ENCODE measurements at regions not wholly inside any gene's neighbourhood (a gene's known extent, or its start where the extent isn't known, plus 50 kb on each side); places are given as distances from the start of the nearest gene placed in this dataset.
A peak's percentile ranks its signal among the peaks of the same experiment; 100 is the strongest.

DNA sequence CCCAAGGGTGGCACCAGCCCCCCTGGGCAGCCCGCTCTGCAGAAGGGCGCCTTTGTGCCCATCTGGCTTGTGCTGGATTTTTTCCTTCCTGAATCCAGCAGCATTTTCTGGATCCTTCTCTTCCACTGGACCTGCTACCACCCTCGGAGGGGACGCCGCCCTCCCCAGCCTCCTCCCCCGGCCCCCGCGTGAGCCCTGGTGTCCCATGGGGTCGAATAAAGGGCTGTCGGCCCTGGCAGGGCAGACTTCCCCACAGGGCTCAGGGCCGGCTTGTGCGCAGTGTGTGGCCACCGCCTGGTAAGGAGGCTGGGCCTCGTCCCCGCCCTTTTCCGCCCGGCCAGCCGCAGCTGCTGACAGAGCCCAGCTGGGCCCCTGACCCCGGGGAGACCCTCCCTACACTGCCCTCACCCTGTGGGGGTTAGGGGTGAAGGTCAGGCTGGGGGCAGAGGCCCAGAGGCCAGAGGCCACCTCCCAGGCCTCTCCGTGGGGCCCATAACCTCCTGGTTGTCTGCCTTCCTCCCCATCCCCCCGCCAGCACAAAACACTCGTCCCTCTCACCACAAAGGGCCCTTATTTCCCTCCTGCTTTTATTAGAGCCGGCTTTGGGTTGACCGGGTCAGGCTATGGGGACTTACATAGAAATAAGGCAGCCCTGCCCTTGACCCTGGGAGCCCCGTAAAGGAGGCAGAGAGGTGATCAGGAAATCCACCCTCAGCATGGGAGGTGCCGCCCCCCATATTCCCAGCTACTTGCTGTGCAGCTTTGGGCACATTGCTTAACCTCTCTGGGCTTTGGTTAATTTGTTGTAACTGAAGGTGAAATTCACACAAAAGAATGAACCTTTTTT is 179.3 kb upstream of the CIBAR2 start:
- DNase-seq (ENCODE audit: low spot score) = peak; percentile 83

DNA sequence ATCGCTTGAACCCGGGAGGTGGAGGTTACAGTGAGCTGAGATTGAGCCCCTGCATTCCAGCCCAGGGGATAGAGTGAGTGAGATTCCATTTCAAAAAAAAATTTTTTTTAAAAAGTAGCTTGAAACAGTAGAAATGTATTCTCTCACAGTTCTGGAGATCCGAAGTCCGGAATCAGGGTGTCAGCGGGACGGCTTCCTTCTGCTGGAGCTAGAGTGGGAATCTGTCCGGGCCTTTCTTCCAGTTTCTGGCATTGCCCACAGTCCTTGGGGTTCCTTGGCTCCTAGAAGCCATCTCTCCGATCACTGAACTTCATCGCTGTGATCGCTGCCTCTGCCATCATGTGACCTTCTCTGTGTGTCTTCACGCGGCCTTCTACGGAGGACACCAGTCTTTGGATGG is 181.2 kb upstream of the CIBAR2 start:
- DNase-seq (ENCODE audit: low spot score) = no peak

DNA sequence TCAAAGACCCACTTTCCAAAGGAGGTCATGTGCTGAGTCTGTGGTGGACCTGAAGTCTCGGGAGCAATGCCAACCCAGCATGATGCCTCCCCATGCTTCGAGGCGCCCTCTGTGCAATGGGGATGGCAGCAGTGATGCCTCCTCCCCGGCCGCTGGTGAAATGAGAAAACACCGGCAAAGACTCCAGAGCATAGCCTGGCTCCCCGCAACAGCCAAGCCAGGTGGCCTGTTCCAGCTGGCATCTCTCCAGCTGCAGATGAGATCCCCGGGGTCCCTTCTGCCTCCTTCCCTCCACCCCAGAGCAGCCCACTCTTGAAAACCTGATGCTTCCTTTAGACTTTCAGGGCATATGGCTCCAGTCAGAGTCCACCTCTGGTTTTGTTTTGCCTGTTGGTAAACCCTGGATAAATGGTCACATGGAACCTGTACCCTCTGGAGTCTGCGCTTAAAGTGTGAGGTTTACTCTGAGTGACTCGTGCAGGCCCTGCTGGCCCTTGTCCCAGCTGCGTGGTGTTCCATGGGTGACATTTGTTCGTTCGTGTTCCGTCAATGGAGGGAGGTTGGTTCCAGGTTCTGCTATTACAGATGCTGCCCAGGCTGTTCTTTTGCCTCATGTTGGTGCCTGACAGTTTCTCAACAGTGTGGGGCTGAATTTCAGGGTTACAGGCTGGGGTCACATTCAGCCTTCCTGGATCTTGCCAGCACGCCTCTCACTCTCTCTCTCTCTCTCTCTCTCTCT is 181.8 kb upstream of the CIBAR2 start:
- no peak for DNase-seq (ENCODE audit: low spot score)

DNA sequence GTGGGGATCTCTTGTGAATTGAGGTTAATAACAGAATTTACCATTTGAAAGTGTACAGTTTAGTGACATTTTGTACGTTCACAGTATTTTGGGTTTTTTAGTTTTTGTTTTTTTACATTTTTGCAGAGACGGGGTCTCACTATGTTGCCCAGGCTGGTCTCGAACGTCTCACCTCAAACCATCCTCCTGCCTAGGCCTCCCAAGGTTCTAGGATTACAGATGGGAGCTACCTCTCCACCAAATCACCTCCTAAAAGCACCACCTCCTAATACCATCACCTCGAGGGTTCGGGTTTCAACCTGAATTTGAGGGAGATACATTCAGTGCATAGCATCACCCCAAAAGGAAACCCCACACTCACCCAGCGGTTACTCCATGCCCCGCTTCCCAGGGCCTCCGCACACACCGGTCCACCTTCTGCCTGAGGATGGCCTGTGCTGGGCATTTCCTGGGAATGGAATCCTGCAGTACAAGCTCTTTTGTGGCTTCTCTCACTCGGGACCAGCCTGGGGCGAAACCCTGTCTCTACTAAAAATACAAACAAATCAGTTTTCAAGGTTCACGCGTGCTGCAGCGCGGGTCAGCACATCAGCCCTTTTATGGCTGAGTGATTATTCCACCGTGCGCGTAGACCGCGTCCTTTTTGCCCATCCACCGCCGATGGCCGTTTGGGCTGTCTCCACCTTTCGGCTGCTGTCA is 182.7 kb upstream of the CIBAR2 start:
- no peak for DNase-seq (ENCODE audit: low spot score)

DNA sequence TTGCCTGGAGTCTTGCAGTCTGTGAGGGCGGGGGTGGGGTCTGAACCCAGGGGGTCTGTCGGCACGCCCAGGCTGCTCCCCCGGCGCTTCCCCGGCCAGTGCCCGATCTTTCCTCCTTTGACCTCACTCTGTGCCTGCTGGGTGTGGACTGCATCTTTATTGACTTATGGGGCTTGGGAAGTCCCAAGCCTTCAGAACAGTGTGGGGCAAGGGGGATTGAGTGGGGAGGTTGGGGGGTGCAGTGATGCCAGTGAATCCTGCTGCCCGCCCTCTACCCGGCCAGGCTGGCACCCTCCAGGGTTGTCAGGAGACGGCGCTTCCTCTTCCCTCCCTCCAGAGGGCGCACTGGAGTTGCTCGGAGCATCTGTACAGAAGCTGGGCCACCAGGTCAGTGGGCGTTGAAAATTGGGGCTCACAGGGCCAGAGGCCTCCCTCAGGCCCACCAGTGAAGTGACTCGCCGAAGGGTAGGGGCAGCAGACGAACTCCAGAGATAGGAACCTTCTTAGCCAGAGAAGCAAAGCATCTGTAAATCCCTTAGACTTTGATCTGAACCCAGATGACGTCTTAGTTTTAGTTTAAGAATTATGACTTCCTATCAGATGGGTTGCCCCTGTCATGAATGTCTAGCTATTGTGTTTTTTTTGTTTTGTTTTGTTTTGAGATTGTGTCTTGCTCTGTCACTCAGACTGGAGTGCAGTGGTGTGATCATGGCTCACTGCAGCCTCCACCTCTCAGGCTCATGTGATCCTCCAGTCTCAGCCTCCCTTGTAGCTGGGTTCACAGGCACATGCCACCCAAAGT is 184.8 kb upstream of the CIBAR2 start:
- DNase-seq (ENCODE audit: low spot score) = peak; percentile 62

DNA sequence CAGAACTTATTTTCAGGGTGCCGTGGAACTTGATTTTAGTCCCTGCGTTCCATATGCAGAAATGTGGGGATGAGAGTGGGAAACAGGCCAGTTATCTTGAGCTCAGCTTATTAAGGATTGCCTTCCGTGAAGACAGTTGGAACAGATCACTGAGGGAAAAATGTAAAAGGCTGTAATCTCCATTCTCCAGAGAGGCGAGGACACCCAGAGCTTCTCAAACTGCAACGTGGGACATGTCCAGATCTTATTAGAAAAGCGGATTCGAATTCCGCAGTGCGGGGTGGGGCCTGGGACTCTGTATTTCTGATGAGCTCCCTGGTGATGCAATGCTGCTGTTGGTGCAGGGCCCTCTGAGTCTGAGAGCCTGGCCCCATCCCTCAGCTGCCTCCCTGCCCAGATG is 185.6 kb upstream of the CIBAR2 start:
- no peak for DNase-seq (ENCODE audit: low spot score)

DNA sequence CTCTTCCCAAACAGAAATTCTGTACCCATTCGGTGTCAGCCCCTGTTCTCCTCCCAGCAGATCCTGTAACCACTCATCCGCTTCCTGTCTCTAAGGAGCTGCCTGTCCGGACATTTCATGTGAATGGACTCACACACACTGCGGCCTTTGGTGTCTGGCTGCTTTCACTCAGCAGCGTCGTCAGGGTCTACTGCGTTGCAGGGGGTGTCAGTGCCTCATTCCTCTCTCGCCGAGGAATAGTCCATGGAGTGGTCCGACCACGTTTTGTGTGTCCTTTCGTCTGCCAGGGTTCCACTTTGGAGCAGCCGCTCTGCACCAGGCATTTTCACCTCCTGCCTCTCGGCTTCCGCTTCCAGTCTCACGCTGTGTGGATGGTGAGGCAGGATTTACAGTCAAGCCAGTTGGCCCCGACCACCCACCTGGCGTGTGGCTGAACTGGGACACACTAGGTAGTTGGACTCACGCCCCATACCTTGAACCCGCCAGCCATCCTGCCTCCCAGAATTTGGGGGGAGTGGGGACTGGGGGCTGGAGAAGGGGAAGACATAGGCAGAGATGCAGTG is 188.2 kb upstream of the CIBAR2 start:
- DNase-seq (ENCODE audit: low spot score) = no peak

DNA sequence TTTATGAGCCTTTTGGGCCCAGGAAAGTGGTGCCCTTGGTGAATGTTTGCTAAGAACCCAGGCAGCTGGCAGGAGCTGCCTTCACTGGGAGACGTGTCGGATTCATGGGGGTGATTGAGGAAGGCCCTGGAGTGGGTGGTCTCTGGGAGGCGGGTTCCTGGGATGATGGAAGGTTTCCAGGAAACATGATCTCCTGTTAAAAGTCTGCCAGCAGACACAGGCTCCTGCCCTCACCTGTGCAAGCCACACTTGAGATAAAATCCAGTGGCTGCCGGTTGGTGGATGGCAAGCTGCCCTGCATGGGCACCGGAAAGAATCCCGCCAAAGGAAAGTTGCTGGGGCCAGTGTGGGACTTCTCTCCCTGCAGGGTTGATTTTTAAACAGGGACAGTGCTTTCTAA is 189.0 kb upstream of the CIBAR2 start:
- no peak for DNase-seq (ENCODE audit: low spot score)

DNA sequence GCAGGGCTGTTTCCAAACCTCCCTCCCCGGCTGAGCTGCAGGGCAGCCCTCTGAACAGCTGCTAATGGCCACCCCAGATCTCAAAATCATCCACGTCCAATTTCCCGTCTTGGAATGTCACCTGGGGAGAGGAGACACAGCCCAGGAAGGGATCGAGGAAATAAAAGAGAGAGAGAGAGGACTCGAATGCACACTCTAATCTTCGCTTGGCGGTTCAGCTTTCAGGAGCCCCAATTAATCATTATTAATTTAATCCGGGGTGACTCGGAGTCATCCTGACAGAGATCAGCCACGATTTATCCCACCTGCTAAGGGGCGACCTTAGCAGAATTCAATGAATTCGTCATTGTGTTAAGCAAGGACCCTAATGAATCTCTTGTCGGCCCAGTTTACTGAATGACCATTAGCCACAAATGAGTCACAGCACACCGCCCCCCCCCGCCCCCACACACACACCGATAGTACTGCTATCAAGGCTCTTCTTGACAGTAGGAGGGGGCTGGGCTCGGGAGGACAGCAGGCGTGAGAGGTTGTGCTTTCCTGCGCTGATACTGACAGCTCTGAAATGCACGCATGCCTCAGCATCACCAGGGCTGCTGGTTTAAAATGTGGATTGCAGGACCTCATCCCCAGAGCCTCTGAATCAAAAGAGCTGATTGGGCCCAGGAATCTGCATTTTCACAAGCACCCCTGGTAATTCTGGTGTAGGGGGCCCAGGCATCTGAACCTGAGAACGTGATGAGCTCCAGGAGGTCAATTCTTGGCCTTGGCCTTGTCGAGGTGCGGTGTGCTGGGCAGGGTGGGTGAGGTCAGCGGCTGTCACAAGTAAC is 190.0 kb upstream of the CIBAR2 start:
- no peak for DNase-seq (ENCODE audit: low spot score)

DNA sequence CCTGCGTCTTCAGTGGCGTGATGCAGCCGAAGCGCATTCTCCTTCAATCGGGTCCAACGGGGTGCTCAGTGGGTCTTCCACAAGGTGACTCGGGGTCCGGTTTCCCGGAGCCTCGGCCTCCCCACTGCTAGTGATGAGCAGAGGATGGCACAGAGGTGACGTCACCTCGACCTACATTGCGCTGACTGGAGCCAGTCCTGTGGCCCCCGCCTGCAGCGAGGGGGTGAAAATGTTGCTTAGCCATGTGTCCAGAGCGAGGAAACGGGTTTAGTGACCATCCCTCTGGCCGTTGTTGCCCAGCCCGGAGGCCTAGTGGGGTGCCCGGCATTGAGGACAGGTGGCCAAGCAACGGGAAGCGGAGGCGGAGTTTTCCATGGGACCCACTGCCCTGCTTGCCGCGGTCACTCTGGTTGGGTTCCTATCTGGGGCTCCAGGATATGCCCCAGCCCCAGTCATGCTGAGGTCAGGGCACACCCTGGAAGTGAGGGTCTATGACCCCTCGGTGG is 190.6 kb upstream of the CIBAR2 start:
- DNase-seq (ENCODE audit: low spot score) = no peak

DNA sequence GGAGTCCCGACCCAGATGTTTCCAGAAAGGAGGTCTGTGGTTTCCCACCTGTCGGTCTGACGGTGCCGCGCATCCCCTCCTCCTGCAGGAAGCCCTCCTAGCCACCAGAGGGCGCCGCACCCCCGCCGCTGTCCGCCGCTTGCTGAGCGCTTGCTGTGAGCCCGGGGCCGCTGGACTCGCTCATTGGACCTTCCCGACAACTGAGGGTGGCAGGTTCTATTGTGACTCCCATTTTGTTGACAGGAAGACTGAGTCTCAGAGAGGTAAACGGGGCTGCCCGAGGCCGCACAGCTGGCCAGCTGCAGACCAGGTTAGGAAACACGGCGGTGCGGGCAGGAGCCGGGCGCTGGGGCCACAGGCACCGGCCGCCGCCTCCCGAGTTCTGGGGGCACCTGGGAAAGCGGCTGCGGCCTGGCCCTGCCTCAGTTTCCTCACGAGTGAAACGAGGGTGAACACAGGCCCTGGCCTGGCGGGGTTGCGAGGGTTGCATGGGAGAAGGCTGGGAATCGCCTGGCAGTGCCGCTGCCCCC is 191.1 kb upstream of the CIBAR2 start:
- peak; percentile 59 for DNase-seq (ENCODE audit: low spot score)

DNA sequence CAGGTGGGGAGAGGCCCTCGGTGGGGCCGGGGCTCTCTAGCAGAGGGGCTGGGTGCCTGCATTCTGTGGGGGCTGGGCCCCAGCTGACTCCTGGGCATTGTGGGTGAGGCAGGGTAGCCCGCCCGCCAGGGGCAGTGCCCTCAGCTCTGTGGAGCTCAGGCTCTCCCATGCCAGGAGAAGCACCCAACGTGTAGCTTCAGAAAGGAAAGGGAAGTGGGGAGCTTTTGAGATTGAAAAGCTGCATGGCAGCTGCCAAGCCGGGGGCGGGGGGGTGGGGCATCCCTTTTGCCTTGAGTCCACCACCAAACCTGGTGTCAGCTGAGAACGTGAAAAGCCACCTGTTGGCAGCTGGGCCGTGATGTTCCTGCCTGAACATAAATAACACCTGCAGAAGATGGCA is 192.1 kb upstream of the CIBAR2 start:
- no peak for DNase-seq (ENCODE audit: low spot score)

DNA sequence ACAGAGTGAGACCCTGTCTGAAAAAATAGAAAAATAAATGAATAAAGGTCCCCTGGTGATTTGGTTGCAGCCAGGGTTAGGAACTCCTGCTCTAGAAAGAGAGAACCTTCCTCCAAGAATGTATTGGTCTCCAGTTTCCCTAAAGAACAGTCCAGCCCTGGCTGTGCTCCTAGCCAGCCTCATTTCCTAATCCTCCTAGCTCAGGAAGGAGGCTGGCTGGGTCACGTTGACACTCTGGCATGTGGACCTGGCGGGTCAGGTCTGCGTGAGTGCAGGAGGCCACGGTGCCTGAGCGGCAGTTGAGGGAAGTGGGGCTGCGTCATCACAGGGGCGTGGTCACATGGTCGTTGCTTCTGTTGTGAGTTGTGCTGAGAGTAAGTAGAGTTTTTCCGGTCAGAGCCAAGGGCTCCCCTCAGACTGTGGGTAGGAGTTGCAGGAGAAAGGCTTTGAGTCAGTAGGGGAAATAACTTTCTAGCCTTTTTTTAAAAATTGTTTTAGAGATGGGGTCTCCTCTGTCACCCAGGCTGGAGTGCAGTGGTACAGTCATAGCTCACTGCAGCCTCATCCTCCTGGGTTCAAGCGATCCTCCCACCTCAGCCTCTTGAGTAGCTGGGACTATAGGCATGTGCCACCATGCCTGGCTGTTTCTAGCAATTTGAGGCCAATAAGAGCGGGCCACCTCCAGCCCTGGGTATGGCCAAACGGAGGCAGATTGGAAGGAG is 194.0 kb upstream of the CIBAR2 start:
- DNase-seq (ENCODE audit: low spot score) = peak; percentile 85

DNA sequence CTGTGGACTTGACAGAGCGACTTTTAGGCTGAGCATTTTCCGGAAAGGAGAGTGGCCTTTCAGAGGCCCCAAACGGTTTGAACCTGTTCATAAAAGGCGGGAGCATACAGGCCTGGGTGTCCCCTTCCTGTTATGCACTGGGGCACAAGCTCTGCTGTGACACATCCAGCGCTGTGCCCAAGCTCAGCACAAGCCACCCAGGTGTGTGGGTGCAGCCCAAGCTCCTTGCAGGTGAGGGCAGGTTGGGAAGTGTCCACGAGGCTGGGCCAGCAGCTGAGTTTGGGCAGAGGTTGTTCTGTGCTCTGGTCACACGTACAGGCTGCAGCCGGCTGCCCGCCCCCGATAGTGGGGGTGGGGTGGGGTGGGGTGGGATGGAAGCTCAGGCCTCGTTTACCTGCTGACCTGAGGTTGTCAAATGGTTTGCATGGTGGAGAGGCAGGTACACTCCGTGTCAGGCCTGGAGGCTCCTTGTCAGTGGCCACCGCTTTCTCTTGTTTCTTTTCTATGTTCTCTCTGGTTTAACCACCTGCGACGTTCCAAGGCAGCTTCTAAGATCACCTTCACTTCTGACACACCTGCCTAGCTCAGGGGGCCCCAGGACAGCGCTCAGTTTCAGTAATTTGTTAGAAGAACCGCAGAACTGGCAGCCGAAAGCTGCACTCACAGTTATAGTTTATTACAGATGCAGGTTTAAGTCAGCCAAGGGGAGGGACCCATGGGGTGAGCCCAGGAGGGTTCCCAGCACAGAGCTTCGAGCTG is 194.7 kb upstream of the CIBAR2 start:
- DNase-seq (ENCODE audit: low spot score) = no peak

DNA sequence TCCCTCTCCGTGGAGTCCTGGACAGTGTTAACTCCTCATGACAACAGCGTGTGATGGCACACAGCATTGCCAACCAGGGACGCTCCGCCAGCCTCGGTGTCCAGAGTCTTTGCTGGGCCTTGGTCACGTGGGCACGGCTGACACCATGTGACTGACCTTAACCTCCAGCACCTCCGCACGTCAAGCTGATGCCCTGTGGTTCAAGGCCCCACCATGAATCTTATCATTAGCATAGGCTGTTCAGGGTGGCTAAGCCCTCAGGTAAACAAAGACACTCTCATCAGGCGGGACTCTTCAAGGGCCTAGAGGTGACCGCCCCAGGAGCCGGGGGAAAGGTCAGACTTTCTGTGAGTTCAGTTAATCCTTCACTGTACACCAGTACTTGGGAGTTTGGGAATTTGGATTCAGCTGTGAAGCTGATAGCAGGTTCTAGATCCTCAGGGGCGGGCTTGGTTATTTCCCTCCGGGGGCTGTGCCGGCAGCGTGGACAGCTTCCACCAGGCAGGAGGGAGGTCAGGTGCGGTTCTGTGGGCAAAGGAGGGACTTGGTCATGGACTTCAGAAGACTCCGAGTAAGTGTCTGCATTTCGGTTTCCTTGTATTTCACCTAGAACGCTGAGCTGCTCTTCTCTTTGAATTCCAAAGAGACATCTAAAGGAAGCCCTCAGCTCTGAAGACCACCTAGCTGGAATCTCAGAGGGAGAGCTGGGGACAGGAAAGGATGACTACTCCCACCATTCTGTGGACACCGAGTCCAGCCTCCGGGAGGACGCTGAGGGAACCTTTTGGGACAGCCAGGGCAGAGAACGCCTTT is 195.5 kb upstream of the CIBAR2 start:
- no peak for DNase-seq (ENCODE audit: low spot score)

DNA sequence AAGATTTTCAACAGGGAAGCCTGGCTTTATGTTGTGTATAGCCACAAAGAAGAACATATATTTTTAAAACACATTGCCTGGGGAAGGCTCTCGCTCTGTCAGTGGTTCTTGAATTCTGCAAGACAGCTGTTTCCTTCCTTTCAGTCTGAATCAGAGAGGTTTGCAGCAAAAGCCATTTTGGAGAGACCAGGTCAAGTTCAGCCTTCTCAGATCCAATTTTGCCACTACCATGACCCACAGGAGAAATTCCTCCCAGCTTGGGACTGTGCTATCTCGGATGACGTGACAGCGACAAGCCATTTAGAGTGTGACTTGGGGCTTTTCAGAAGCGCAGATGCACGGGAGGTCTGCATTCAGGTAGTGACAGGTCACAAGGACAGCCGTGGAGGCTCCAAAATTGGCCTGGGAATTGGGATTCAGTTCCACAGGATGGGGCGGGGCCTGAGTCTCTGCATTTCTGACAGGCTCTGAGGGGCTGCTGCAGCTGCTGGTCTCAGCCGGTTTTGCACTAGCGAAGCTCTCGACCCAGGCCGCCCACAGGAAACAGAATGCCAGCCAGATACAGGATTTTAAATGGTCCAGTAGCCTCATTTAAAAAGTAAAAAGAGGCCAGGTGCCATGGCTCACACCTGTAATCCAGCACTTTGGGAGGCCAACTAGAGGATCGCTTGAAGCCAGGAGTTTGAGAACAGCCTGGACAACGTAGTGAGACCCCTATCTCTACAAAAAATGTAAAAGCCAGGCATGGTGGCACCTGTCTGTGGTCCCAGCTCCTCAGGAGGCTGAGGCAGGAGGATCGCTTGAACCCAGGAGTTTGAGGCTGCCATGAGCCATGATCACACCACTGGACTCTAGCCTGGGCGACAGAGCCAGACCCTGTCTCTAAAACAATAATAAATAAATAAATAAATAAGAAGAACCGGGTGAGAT is 196.6 kb upstream of the CIBAR2 start:
- DNase-seq (ENCODE audit: low spot score) = no peak
